GM12878 (cell line): ENCODE measurements at regions not wholly inside any gene's neighbourhood (a gene's known extent, or its start where the extent isn't known, plus 50 kb on each side); places are given as distances from the start of the nearest gene placed in this dataset.

Experiments used
- ATAC-seq: fragments of 200-7000 bp; cut with Tn5 transposase; 3 replicates; pipeline ENCODE4 v1.9.1; 2020; ENCODE audit warnings: mild to moderate bottlenecking, moderate library complexity
- BruUV-seq: library from RNA; stranded (reverse); fragments of 400-500 nt; replicated peaks from 2 replicates; lab custom pipeline; 2021; lab: Mats Ljungman, UMichigan
- CTCF ChIA-PET: fragments of 300-600 bp; sonication (Branson Sonifier 250); formaldehyde crosslinking; extraction: SDS; loops from one replicate; lab custom pipeline; 2021; ENCODE audit warnings: inconsistent platforms; lab: Yijun Ruan, JAX
- POLR2A ChIA-PET: fragments of 350-600 bp; formaldehyde crosslinking; extraction: SDS; loops from one replicate; lab custom pipeline; 2021; ENCODE audit warnings: inconsistent platforms; lab: Charles Lee
- RAD21 ChIA-PET: fragments of 300-600 bp; sonication (Branson Sonifier 250); formaldehyde crosslinking; loops from one replicate; lab custom pipeline; 2023; ENCODE audit warnings: antibody characterized with exemption; ENCODE audit not compliant: unreplicated experiment; lab: Charles Lee
- SMC1A ChIA-PET: fragments of 300-600 bp; sonication (Branson Sonifier 250); formaldehyde crosslinking; loops from one replicate; lab custom pipeline; 2023; ENCODE audit not compliant: unreplicated experiment, uncharacterized antibody; lab: Charles Lee
- DNase-seq: peaks from one replicate; pipeline ENCODE4 v3.0.0-alpha.2; 2011; ENCODE audit warnings: low read depth, low spot score
- FAIRE-seq: peaks from 3 replicates; lab custom pipeline; 2011; peaks lifted over from hg19 to GRCh38; lab: Jason Lieb, UNC
- H2AFZ ChIP-seq: 2 replicates; pipeline ENCODE4 v1.6.0; 2011; ENCODE audit warnings: low read depth, low read length, control low read depth; ENCODE audit not compliant: control insufficient read depth
- H3K27ac ChIP-seq: 2 replicates; pipeline ENCODE4 v1.5.1; 2011; ENCODE audit warnings: control low read depth; ENCODE audit not compliant: control insufficient read depth, insufficient read depth
- H3K27me3 ChIP-seq, 2 experiments: replicated peaks in 1 of 2; 2 replicates each; pipeline versions ENCODE4 v1.6.0 to v1.6.1; 2011; ENCODE audit warnings: low read length in 1 of 2; ENCODE audit not compliant: control insufficient read depth in 2 of 2, insufficient read depth in 2 of 2
- H3K36me3 ChIP-seq, 2 experiments: 2 replicates each; pipeline ENCODE4 v1.5.1; 2011; ENCODE audit warnings: low read length in 1 of 2; ENCODE audit not compliant: control insufficient read depth in 2 of 2, insufficient read depth in 2 of 2
- H3K4me1 ChIP-seq: 2 replicates; pipeline ENCODE4 v1.6.1; 2011; ENCODE audit warnings: mild to moderate bottlenecking, low read length, moderate library complexity, mixed read lengths; ENCODE audit not compliant: control insufficient read depth, insufficient read depth
- H3K4me2 ChIP-seq: 2 replicates; pipeline ENCODE4 v1.6.0; 2011; ENCODE audit warnings: control low read depth; ENCODE audit not compliant: control insufficient read depth, insufficient read depth
- H3K4me3 ChIP-seq: fragments of 200-600 bp; sonication (generic); 2 replicates; pipeline ENCODE4 v1.5.1; 2016
- H3K79me2 ChIP-seq: 2 replicates; pipeline ENCODE4 v1.6.0; 2011; ENCODE audit warnings: low read length; ENCODE audit not compliant: control insufficient read depth, insufficient read depth
- H3K9ac ChIP-seq: 2 replicates; pipeline ENCODE4 v1.8.0; 2011; ENCODE audit warnings: low read length, control low read depth, mixed read lengths; ENCODE audit not compliant: control insufficient read depth, insufficient read depth
- H3K9me3 ChIP-seq: replicated peaks from 3 replicates; pipeline ENCODE4 v1.5.1; 2011; ENCODE audit warnings: mild to moderate bottlenecking, low read length; ENCODE audit not compliant: control insufficient read depth, insufficient read depth
- H4K20me1 ChIP-seq: 2 replicates; pipeline ENCODE4 v1.6.0; 2011; ENCODE audit not compliant: control insufficient read depth, insufficient read depth
- BACH1 ChIP-seq: fragments of 450-650 bp; IDR thresholded peaks from 2 replicates; pipeline ENCODE4 v1.6.1; 2017; ENCODE audit warnings: mild to moderate bottlenecking, borderline replicate concordance
- CBX5 ChIP-seq: sonication (generic); IDR thresholded peaks from 2 replicates; pipeline ENCODE4 v1.6.1; 2016; ENCODE audit warnings: low read depth, moderate library complexity, mild to moderate bottlenecking, inconsistent platforms
- EGR1 ChIP-seq, 2 experiments: IDR thresholded peaks; 1 replicate in 1 of 2; 2 replicates in 1 of 2; pipeline ENCODE4 v1.6.1; 2011 to 2012; ENCODE audit warnings: low read depth in 2 of 2, low read length in 2 of 2, borderline replicate concordance in 1 of 2, mild to moderate bottlenecking in 1 of 2, moderate library complexity in 1 of 2
- IRF4 ChIP-seq: IDR thresholded peaks from 2 replicates; pipeline ENCODE4 v1.6.1; 2011; ENCODE audit warnings: low read depth, low read length
- JUND ChIP-seq: IDR thresholded peaks from 2 replicates; pipeline ENCODE4 v1.6.1; 2012; ENCODE audit warnings: low read depth, mild to moderate bottlenecking, low read length, improper control_type of control experiment, moderate library complexity
- LARP7 ChIP-seq: fragments of 450-650 bp; IDR thresholded peaks from 2 replicates; pipeline ENCODE4 v1.6.1; 2017; ENCODE audit warnings: mild to moderate bottlenecking
- MTA2 ChIP-seq: fragments of 450-650 bp; IDR thresholded peaks from 2 replicates; pipeline ENCODE4 v1.6.1; 2016; ENCODE audit warnings: low read depth, mild to moderate bottlenecking, moderate library complexity
- RCOR1 ChIP-seq: conservative IDR thresholded peaks from 2 replicates; pipeline ENCODE4 v1.6.1; 2012; ENCODE audit warnings: low read depth, low read length, improper control_type of control experiment
- RFX5 ChIP-seq: IDR thresholded peaks from 2 replicates; pipeline ENCODE4 v1.6.1; 2011; ENCODE audit warnings: low read depth, low read length, improper control_type of control experiment
- SIN3A ChIP-seq: IDR thresholded peaks from 2 replicates; pipeline ENCODE4 v1.6.1; 2012; ENCODE audit warnings: low read depth, low read length, improper control_type of control experiment
- SMC3 ChIP-seq: IDR thresholded peaks from 2 replicates; pipeline ENCODE4 v1.6.1; 2011; ENCODE audit warnings: low read length, improper control_type of control experiment, borderline replicate concordance
- SUZ12 ChIP-seq: fragments of 200-600 bp; sonication (generic); IDR thresholded peaks from one replicate; pipeline ENCODE4 v1.6.1; 2018; ENCODE audit warnings: antibody characterized with exemption, mild to moderate bottlenecking; ENCODE audit not compliant: unreplicated experiment
- TARDBP ChIP-seq: IDR thresholded peaks from 2 replicates; pipeline ENCODE4 v1.6.1; 2016; ENCODE audit warnings: borderline replicate concordance
- WRNIP1 ChIP-seq: IDR thresholded peaks from 2 replicates; pipeline ENCODE4 v1.6.1; 2011; ENCODE audit warnings: low read depth, low read length, improper control_type of control experiment, borderline replicate concordance
- ZNF274 ChIP-seq: IDR thresholded peaks from one replicate; pipeline ENCODE4 v1.8.0; 2011; ENCODE audit not compliant: insufficient read length, insufficient read depth
- WGBS: methylation state at CpG from one replicate; pipeline ENCODE4 v1.1.6; 2016; ENCODE audit warnings: low lambda C conversion rate; ENCODE audit not compliant: insufficient replicate concordance, insufficient coverage; ENCODE audit errors: missing lambda C conversion rate; 5-methylcytosine and 5-hydroxymethylcytosine counted together
- in situ Hi-C: fragments of 300-500 bp; cut with MboI; formaldehyde crosslinking; loops from 9 replicates; pipeline ENCODE4 v1.14.3; 2018; ENCODE audit warnings: mixed read lengths
- intact Hi-C: fragments of 100-400 bp; cut with micrococcal nuclease; formaldehyde crosslinking; loops from one replicate; pipeline ENCODE4 v1.14.2; 2022; ENCODE audit not compliant: unreplicated experiment
- TF ChIP-seq, protein P1 (sequence below): fragments of 450-650 bp; formaldehyde crosslinking; IDR thresholded peaks from 2 replicates; pipeline ENCODE4 v1.4.0; 2022; ENCODE audit warnings: mild to moderate bottlenecking, moderate library complexity

DNA sequence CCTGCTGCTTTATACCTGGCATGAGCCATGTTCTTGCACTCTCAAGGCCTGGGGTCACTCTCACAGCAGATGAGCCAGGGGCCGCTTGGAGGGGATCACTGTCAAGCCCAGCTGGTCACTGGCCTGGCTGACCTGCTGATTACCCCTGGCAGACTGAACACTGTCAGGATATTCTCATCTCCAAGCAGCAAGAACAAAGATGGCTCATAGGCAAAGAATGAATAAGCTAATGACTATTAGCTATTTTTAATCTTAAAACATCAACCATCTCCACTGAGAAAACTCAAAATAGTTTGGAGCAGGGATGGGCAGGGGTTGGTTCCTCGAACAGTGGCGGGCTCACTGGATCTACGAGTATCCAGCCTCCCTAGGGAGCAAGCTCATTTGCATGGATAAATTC lies 64.4 kb upstream of the ACAN start (continued):
- TF ChIP-seq, protein P1, sequence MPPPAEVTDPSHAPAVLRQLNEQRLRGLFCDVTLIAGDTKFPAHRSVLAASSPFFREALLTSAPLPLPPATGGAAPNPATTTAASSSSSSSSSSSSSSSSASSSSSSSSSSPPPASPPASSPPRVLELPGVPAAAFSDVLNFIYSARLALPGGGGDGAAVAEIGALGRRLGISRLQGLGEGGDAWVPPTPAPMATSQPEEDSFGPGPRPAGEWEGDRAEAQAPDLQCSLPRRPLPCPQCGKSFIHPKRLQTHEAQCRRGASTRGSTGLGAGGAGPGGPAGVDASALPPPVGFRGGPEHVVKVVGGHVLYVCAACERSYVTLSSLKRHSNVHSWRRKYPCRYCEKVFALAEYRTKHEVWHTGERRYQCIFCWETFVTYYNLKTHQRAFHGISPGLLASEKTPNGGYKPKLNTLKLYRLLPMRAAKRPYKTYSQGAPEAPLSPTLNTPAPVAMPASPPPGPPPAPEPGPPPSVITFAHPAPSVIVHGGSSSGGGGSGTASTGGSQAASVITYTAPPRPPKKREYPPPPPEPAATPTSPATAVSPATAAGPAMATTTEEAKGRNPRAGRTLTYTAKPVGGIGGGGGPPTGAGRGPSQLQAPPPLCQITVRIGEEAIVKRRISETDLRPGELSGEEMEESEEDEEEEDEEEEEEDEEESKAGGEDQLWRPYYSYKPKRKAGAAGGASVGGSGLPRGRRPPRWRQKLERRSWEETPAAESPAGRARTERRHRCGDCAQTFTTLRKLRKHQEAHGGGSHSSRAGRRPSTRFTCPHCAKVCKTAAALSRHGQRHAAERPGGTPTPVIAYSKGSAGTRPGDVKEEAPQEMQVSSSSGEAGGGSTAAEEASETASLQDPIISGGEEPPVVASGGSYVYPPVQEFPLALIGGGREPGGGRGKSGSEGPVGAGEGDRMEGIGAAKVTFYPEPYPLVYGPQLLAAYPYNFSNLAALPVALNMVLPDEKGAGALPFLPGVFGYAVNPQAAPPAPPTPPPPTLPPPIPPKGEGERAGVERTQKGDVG (CRISPR knock-in tag): no peak
- TF ChIP-seq WRNIP1: no peak
- no peak for TF ChIP-seq TARDBP

DNA sequence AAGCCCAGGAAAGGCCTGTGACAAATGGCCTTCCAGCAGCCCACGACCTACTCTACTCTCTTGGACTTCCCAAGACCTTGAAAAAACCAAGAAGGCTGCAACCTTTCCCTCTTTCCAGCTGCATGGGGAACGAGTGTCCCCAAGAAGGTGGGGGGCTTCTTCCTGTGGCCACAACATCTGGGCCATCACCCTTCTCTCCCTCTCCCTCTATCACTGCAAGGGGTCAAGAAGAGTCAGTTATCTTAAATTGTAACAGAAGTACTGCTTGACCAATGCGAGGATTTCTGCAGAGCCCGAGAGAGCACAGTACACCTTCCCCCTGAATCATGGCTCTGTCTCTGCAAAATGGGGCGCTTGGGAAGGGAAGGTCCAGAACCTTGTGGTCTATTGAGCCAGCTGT lies 63.7 kb upstream of the ACAN start:
- FAIRE-seq (no peak), ATAC-seq (no peak), DNase-seq (no peak)
- no peak overlapping the region for H3K27ac ChIP-seq
- intact Hi-C loops (no loop called here), in situ Hi-C loops (no loop called here)
- H3K4me1 ChIP-seq: no peaks in the 10 kb centered on the region
- ChIA-PET POLR2A (no interaction called here), SMC1A (no interaction called here), CTCF (no interaction called here), RAD21 (no interaction called here)
- no peaks in the 10 kb centered on the region for H3K79me2 ChIP-seq
- no peaks in the 10 kb centered on the region for H3K9me3 ChIP-seq
- H3K36me3 ChIP-seq: no peaks in the 10 kb centered on the region
- peaks cover 0 to 1% of the 10 kb centered on the region in 2 experiments; a peak in 2 of 4 replicates for H3K27me3 ChIP-seq
- H3K4me2 ChIP-seq: no peak overlapping the region
- 35% methylated on average over 5 of the region's 5 CpGs for WGBS
- H3K9ac ChIP-seq: no peak overlapping the region
- H2AFZ ChIP-seq: no peak overlapping the region
- no peak for TF ChIP-seq TARDBP
- TF ChIP-seq EGR1 (IDR thresholded peaks at IDR 0.05; ENCODE audit: borderline replicate concordance in 1 of 2, low read depth in 2 of 2, low read length in 2 of 2): no peak
- no peak for TF ChIP-seq RCOR1
- TF ChIP-seq RFX5: no peak
- no peak for TF ChIP-seq SMC3
- TF ChIP-seq ZNF274: no peak
- no peak for TF ChIP-seq CBX5
- no peak for TF ChIP-seq LARP7
- TF ChIP-seq JUND: no peak
- TF ChIP-seq IRF4: no peak
- no peak for TF ChIP-seq SIN3A
- TF ChIP-seq SUZ12: no peak
- no peak for TF ChIP-seq MTA2
- TF ChIP-seq BACH1: no peak
- no peak overlapping the region for H3K4me3 ChIP-seq
- no peaks in the 10 kb centered on the region for H4K20me1 ChIP-seq
- no TSS peak for BruUV-seq
